HG03066 (cell line): ENCODE measurements at regions not wholly inside any gene's neighbourhood (a gene's known extent, or its start where the extent isn't known, plus 50 kb on each side); places are given as distances from the start of the nearest gene placed in this dataset.

Experiments used
- ATAC-seq: cut with Tn5 transposase; IDR thresholded peaks from one replicate; pipeline ENCODE4 v1.9.1; 2021; ENCODE audit warnings: low read depth; ENCODE audit not compliant: unreplicated experiment

DNA sequence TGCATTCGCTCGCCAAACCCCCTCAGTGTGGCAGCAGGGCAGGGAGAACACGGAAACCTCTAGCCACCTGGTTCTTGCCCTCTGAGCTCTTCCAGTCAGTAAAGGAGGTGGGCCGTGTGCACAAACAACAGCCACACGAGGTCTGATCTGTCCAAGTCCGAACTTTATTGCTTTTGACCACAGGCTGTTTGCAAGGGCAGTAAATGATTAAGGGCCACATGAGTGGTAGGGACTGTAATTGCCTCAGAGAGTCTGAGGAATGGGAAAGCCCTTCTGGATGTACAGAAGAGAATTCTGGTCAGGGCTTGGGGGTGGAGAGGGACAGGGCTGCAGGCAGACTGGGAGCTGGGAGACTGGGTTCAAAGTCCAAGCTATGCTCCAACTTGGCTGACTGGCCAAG lies 75.7 kb upstream of the LHX1 start:
- no peak for ATAC-seq

DNA sequence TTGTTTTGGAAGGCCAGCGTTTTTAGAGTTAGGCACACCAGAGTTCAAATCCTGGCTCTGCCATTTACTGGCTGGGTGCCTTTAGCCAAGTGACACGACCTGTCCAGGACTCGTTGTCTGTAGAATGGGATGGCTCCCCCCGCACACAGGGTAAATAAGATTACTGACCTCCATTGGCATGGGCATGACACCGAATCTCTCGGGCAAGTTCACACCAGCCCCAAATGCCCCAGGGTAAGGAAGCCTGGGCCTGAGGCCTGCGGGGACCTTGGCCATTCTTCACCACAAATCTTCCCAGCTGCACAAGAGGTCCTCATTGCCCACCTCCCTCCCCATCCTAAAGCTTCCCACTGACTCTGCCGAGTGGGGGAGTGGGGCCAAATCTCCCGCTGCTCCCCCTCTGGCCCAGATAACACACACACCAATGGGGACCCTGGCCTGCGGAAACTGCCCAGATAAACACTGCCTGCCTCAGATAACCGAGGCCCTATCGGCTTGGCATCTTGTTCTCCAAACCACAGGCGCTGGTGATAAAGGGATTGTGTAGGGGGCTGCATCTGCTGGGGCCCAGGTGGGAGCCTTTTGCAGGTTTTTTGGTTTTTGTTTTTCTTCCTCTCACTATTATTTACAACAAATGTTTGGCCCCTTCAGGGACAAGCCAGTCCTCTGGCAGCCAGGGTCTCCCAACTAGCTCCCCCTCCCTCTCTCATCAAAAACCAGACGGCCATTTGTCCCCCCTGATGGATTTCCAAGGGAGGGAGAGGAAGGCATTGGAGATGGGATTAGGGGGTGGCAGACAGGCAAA lies 75.0 kb upstream of the LHX1 start:
- no peak for ATAC-seq

DNA sequence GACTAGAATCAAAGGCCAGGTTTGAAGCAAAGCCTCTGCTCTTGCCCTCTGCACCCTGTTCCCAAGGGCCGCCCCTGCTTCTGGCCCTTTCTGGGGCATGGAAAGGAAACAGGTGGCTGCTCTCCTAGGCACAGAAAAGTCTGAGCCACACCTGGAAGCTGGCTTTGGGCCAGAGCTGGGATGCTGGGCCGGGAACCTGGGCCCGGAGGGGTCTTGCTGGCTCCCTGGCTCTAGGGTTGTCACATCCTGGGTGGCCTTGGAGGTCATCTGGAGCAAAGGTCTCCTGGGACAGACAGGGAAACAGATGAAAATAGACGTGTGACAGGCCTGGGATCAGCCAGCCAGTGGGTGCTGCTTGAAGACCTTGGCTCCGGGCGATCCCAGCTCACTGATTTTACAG lies 74.1 kb upstream of the LHX1 start:
- no peak for ATAC-seq

DNA sequence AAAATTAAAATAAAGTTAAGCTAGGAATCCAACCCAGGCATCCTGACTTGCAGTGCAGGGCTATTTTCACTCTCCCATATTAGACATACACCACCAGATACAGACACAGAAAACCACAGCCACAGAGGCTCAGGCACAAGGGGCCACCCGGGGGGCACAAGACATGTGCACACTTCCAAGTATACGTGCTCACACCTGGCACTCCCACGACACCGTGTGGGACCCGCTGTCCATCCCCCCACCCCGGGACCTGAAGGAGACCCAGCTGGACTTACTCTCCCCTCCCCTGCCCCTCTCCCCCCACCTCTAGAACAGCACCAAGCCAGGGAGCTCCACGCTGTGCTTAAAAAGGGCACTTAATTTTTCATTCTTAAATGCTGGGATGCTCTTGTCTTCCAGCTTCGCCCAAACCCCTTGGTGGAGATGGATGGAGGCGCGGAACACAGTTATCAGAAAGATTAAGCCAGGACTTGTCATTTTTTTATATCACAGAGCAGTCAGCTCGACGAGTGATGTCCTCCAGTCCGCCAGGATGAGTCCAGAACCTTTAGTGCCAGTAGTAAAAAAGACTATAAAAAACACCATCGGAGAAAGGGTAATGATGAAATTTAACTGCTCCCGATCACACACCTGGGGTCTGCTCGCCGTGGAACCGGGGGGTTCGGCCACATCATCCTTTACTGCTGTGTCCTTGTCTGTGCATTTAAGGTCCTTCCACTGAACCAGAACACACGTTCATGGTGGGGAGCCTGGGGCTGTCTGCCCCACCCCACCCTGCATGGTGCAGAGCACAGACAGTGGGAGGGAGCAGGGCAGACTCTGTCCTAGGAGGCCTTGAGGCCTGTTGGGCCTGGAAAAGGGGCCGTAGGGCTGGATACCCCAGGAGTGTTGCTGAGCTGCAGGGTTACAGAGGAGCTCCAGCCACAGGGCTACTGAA lies 73.3 kb upstream of the LHX1 start:
- no peak for ATAC-seq

DNA sequence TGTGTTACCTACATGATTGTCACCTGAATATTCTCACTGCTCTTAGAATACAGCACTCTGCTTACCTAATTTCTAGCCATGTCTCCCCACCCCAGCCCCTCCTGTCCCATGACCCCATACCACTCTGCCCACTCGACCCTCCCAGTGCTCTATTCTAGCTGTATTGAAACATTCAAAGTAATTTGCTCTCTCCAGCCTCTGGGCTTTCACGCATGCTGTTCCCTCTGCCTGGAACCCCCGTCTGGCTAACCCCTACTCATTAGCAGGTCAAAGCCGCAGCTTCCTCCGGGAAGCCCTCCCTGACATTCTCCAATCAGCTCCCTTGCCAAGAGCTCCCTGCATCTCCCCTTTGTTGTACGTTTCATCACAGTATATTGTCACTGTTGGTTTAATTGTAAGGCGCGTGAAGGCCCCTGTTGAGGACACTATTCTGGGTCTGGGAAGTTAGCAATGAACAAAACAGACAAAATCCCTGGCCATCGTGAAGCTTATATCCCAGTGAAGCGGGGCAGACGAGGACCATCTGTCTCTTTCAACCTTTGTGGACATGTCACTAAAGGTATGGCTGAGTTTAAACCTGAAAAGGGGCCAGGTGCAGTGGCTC lies 72.3 kb upstream of the LHX1 start:
- no peak for ATAC-seq

DNA sequence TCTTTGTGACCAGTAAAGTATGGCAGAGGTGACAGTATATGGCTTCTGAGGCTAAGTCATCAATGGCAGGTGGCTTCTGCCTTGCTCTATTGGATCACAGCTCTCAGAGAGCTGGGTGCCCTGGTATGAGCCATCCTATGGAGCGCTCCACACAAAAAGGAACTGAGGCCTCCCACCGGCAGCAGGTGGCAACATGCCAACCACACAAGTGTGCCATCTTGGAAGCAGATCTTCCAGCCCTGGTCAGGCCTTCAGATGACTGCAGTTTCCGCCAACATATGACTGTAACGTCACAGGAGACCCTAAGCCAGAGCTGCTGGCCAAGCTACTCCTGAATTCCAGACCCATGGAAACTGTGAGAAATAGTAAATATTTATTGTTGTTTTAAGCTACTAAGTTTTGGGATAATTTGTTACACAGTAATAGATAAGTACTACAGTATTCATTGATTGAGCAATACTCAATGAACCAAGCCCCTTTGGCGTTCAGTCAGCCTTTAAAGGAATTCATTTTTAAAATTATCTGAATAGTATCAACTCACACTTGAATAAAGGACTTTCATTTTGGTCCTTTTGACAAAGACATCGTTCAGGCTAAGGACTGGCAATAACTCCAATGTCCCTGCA lies 69.4 kb upstream of the LHX1 start:
- no peak for ATAC-seq

DNA sequence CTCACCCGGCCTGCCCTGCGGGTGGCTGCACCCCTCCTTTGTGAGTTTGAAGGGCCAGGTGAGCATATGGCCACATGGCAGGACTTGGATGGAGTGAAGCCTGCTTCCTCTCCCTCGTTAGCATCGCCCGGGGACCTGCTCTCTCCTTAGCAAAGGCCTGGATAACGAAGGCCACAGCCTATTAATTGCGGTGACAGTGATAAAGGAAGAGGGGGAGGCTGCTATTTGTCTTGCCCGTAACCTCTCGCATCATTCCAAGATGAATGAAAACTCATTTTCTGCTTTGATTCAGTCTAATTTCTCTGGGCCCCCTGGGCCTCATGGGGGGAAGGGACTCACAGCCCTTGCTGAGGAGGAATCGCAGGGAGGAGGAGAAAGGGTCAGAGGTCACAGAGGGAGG lies 68.5 kb upstream of the LHX1 start:
- ATAC-seq = no peak

- ATAC-seq = no peak
Measured at GRCh38 chr17:36869441-36869840, 67.8 kb upstream of the LHX1 start.

DNA sequence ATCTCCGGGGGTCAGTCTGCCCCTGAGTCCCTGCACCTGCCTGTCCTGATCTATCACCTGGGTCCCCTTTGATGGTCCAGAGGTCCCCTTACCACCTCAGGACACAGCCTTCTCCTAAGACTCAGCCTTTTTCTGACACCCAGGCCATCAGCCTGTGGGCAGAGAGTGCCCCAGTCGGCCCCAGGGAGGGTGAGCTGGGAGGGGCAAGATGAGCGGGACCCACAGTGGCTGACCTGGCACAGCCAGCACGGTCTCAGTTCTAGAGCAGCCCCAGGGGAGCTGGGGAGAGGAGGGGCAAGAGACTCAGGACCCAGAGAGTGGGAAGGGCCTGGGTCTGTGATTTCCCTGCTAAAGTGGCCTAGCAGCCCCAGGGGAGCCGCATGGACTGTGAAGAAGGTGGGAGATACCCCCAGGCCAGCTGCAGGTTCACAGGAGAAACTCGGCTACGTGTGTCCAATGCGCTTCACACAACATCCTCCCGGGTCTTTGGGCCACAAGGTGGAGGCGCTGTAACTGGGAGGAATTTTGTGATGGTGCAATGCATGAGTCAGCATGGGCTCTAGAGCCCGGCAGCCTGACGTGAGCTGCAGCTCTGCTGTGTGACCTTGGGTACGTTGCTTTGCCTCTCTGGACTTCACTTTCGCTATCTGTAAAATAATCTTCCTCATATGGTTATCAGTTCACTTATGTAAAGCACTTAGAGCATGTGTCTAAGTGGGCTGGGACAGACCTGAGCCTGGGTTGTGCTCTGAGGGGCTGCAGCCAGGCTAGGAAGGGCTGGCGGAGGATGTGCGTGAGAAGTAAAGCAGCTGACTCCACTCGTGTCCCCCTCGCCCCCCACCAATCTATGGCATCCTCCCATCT lies 67.2 kb upstream of the LHX1 start:
- ATAC-seq = no peak

DNA sequence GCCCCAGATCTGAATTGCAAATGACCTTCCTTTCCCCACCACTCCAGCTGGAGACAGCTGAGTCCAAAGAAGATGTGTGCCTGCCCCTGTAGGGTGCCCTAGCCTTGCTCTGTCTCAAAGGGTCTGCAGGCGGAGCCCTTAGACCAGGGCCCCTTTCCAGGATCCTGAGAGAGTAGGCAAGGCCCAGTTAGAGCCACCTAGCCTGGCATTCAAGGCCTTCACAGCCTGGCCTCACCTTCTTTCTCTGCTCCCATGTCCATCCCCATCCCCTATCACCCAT lies 66.6 kb upstream of the LHX1 start:
- ATAC-seq = no peak

GRCh38 chr17:36875698-36876293 lies 61.5 kb upstream of the LHX1 start:
- ATAC-seq = no peak

GRCh38 chr17:36876966-36877365 lies 60.3 kb upstream of the LHX1 start:
- no peak for ATAC-seq

DNA sequence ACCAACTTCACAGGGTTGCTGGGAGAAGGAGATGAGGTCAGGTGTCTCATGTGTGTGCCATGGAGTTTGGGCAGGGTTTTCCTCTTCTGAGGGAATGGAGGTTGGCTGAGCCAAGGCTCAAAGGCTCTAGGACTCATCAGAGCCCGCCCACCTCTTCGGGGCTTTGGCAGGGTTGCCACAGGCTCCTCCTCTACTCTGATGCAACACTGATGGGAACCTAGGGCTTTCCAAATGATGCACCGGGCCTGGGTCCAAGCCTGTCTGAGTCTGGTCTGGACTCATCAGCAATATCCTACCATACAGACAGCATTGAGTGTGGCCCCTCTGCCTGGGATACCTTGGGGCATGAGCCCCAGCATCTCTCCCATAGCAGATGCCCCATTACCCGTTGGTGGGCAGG lies 59.5 kb upstream of the LHX1 start:
- no peak for ATAC-seq

DNA sequence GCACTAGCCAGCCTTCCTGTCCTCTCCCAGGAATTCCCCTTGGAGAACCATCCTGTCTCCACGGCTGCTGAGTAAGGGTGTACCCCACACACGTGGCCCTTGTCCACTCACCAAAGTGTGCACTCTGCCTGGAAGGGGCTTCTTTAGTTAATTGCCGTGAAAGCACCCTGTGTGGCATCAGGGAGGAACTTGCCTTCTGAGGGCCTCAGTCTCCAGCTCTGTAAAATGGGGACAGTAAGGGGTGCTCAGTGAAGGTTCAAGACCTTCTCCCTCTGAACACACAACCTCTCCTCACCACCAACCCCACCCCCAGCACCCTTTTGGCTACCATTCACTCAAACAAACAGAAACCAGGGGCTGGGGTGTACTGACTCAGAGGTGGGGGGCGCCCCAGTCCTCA lies 59.1 kb upstream of the LHX1 start:
- no peak for ATAC-seq

- ATAC-seq = no peak
Measured at GRCh38 chr17:36879027-36879426, 58.2 kb upstream of the LHX1 start.

- no peak for ATAC-seq
Measured at GRCh38 chr17:36879624-36880131, 57.6 kb upstream of the LHX1 start.

DNA sequence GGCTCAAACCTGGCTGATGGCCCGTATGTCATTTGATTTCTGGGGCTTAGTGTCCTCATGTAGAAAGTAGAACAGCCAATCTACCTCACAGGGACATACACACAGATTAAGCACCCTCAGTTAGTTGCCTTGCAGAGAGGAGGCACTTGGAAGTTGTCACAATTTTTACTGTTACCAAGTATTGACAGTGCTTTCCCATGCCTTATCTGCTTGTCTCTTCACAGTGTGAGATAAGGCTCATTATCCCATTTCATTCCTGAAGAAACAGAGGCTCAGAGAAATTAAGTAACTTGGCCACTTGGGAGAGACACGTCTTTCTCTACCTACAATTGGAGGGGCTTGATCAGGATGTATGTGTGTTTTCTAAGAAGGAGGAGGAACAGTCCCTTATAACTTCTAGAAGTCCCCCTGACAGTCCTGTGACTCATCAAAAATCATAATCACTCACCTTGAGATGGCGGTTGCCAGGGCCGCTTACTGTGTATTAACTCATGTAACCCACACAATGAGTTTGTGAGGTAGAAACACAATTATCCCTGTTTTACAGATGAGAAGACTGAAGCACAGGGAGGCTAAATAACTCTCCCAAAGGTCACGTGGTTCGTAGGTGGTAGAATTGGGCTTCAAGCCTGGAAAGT lies 56.9 kb upstream of the LHX1 start:
- no peak for ATAC-seq

DNA sequence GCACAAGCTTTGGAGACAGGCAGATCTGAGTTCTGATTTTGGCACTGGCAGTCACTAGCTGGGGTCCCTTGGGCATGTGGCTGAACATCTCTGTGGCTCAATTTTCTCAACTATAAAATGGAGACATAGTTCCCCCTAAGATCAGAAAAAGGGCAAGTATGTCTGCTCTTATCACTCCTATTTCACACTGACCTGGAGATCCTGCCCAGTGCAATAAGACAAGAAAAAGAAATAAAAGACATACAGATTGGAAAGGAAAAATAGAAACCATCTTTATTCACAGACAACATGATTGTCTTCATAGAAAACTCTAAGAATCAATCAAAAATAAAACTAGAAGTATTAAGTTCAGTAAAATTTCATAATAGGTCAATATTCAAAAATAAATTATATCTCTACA lies 56.0 kb upstream of the LHX1 start:
- ATAC-seq = no peak

DNA sequence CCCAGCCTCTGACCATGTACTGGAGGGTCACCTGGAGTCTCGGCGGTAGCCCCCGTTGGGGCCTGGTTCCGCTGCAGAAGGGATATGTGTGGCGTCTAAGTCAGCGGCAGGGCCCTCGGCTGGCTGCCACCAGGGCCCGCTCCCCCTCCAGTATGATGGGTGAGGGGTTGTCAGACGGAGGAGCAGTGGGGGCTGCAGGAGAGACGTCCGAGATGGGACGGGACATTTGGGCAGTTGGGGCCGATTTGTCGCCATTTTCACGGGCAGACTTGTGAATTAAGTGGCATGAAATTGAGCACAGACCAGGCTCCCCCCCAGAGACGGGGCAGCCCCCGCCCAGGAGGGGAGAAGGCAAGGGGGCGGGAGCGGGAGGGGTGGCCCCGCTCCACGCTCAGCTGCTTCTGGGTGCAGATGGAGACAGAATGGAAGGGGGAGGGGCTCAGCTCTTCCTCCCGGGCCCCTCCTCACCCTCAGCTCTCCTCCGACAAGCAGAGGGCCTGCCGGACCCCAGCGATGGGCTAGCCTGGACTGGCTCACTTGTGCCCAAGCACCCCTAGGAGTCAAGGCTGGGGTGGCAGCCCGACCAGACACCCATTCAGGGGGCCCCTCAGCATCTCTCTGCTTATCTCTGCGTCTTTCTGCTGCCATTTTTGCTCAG lies 52.7 kb upstream of the LHX1 start:
- no peak for ATAC-seq
